ENCODE measurements at regions not wholly inside any gene's neighbourhood (a gene's known extent, or its start where the extent isn't known, plus 50 kb on each side); places are given as distances from the start of the nearest gene placed in this dataset.

- TF ChIP-seq CHD7 (IDR thresholded peaks at IDR 0.05; ENCODE audit: insufficient replicate concordance, low read length) (no peak), RXRA (IDR thresholded peaks at IDR 0.05; ENCODE audit: insufficient read depth, low read depth, low read length) (no peak), ZNF274 (IDR thresholded peaks at IDR 0.05; ENCODE audit: borderline replicate concordance, extremely low read depth, low read length) (no peak), NRF1 (IDR thresholded peaks at IDR 0.05; ENCODE audit: low read depth, low read length) (no peak), USF2 (IDR thresholded peaks at IDR 0.05; ENCODE audit: low read length) (no peak), RFX5 (IDR thresholded peaks at IDR 0.05; ENCODE audit: borderline replicate concordance, low read depth, low read length) (no peak), SP1 (IDR thresholded peaks at IDR 0.05; ENCODE audit: low read depth, low read length) (no peak), SP4 (IDR thresholded peaks at IDR 0.05; ENCODE audit: low read length) (no peak), CHD2 (IDR thresholded peaks at IDR 0.05; ENCODE audit: low read length) (no peak), CBX5 (IDR thresholded peaks at IDR 0.05; ENCODE audit: low read depth, low read length) (no peak), POLR2AphosphoS5 (IDR thresholded peaks at IDR 0.05; ENCODE audit: low read depth, low read length) (no peak)
Measured at GRCh38 chrX:1026263-1027015, 186.0 kb downstream of the CRLF2 start (continued).

All from H1 (cell line).